B cell (primary cell): ENCODE measurements at regions not wholly inside any gene's neighbourhood (a gene's known extent, or its start where the extent isn't known, plus 50 kb on each side); places are given as distances from the start of the nearest gene placed in this dataset.

Source experiments
- ATAC-seq: fragments of 200-7000 bp; cut with Tn5 transposase; one replicate; pipeline ENCODE4 v1.10.0; 2021; ENCODE audit warnings: low read depth, mild to moderate bottlenecking, moderate number of reproducible peaks, moderate library complexity
- CTCF ChIA-PET: fragments of 350-600 bp; sonication (Branson Sonifier 250); formaldehyde crosslinking; loops from one replicate; lab custom pipeline; 2021; ENCODE audit warnings: antibody characterized with exemption, inconsistent platforms; lab: Charles Lee
- POLR2A ChIA-PET: fragments of 350-600 bp; sonication (Branson Sonifier 250); formaldehyde crosslinking; loops from one replicate; lab custom pipeline; 2021; ENCODE audit warnings: antibody characterized with exemption; lab: Charles Lee
- DNase-seq: peaks from one replicate; pipeline ENCODE4 v3.0.0; 2013
- H2AFZ ChIP-seq: 2 replicates; pipeline ENCODE4 v1.6.1; 2012; ENCODE audit warnings: mild to moderate bottlenecking, low read depth, low read length; ENCODE audit not compliant: insufficient read depth, poor library complexity, severe bottlenecking
- H3K27ac ChIP-seq, 2 donors: 1 replicate in 1 of 2; 2 replicates in 1 of 2; pipeline ENCODE4 v1.5.1; 2012 to 2013; ENCODE audit warnings: low read length in 2 of 2, mild to moderate bottlenecking in 2 of 2, moderate library complexity in 1 of 2
- H3K27me3 ChIP-seq, 4 experiments: fragments of 200-600 bp in 1 of 4; sonication (generic) in 1 of 4; replicated peaks in 1 of 4; 1 replicate in 2 of 4; 2 replicates in 2 of 4; pipeline versions ENCODE4 v1.6.1 to v1.7.0; 2013 to 2016; ENCODE audit warnings: low read length in 3 of 4, mild to moderate bottlenecking in 2 of 4, mixed read lengths in 1 of 4, moderate library complexity in 1 of 4; ENCODE audit not compliant: insufficient read depth in 4 of 4, control insufficient read depth in 3 of 4; ENCODE audit errors: control extremely low read depth in 1 of 4
- H3K36me3 ChIP-seq, 2 experiments: replicated peaks in 1 of 2; 1 replicate in 1 of 2; 2 replicates in 1 of 2; pipeline versions ENCODE4 v1.6.1 to v1.7.1; 2013; ENCODE audit warnings: low read length in 1 of 2; ENCODE audit not compliant: insufficient read depth in 2 of 2, control insufficient read depth in 1 of 2; ENCODE audit errors: control extremely low read depth in 1 of 2, extremely low read depth in 1 of 2
- H3K4me1 ChIP-seq, 2 donors: fragments of 200-600 bp in 1 of 2; sonication (generic) in 1 of 2; 1 replicate in 1 of 2; 2 replicates in 1 of 2; pipeline versions ENCODE4 v1.5.1 to v1.6.1; 2013 to 2017; ENCODE audit warnings: low read length in 2 of 2; ENCODE audit not compliant: control insufficient read depth in 2 of 2, insufficient read depth in 2 of 2
- H3K4me2 ChIP-seq: replicated peaks from 2 replicates; pipeline ENCODE3; 2012; ENCODE audit warnings: mild to moderate bottlenecking, low read depth, low read length; ENCODE audit not compliant: poor library complexity, severe bottlenecking
- H3K4me3 ChIP-seq, 5 experiments: fragments of 200-600 bp in 1 of 5; sonication (generic) in 1 of 5; 1 replicate in 3 of 5; 2 replicates in 2 of 5; pipeline versions ENCODE4 v1.5.1 to v1.7.0; 2011 to 2016; ENCODE audit warnings: low read length in 4 of 5, mild to moderate bottlenecking in 4 of 5, low read depth in 2 of 5, control low read depth in 1 of 5, moderate library complexity in 1 of 5; ENCODE audit not compliant: insufficient read depth in 1 of 5; ENCODE audit errors: control extremely low read depth in 1 of 5, extremely low read depth in 1 of 5
- H3K79me2 ChIP-seq: fragments of 200-600 bp; sonication (generic); one replicate; pipeline ENCODE4 v1.6.0; 2016; ENCODE audit warnings: low read length; ENCODE audit not compliant: control insufficient read depth, insufficient read depth
- H3K9ac ChIP-seq: fragments of 200-600 bp; sonication (generic); 2 replicates; pipeline ENCODE4 v1.6.1; 2017; ENCODE audit warnings: mild to moderate bottlenecking, low read length, moderate library complexity
- H3K9me3 ChIP-seq, 3 donors: one replicate each; pipeline versions ENCODE4 v1.6.1 to v1.7.1; 2013; ENCODE audit warnings: low read length in 2 of 3; ENCODE audit not compliant: control insufficient read depth in 2 of 3, insufficient read depth in 1 of 3; ENCODE audit errors: control extremely low read depth in 1 of 3
- H4K20me1 ChIP-seq: 2 replicates; pipeline ENCODE4 v1.6.0; 2012; ENCODE audit warnings: mild to moderate bottlenecking, low read length; ENCODE audit not compliant: insufficient read depth, control insufficient read depth, poor library complexity, severe bottlenecking
- H3K27ac Mint-ChIP-seq: one replicate; pipeline ENCODE4 v1.8.0; 2021; ENCODE audit warnings: mixed read lengths
- H3K27me3 Mint-ChIP-seq: one replicate; pipeline ENCODE4 v1.8.0; 2021; ENCODE audit warnings: mixed read lengths
- H3K4me1 Mint-ChIP-seq: one replicate; pipeline ENCODE4 v1.8.0; 2021; ENCODE audit warnings: mixed read lengths
- H3K4me3 Mint-ChIP-seq: one replicate; pipeline ENCODE4 v1.8.0; 2021; ENCODE audit warnings: mixed read lengths
- H3K9me3 Mint-ChIP-seq: one replicate; pipeline ENCODE4 v1.8.0; 2022; ENCODE audit warnings: mixed read lengths; ENCODE audit not compliant: insufficient read depth
- EZH2 ChIP-seq: IDR thresholded peaks from 2 replicates; pipeline ENCODE4 v1.6.1; 2012; ENCODE audit warnings: borderline replicate concordance, low read depth, mild to moderate bottlenecking, moderate library complexity, low read length; ENCODE audit not compliant: insufficient read depth, poor library complexity, severe bottlenecking
- WGBS: methylation state at CpG from one replicate; pipeline ENCODE4 v1.1.5; 2013; ENCODE audit warnings: missing lambda C conversion rate; ENCODE audit not compliant: insufficient coverage; 5-methylcytosine and 5-hydroxymethylcytosine counted together
- intact Hi-C: fragments of 100-400 bp; cut with micrococcal nuclease; formaldehyde crosslinking; loops from one replicate; pipeline ENCODE4 v1.10.0; 2022
- TF ChIP-seq, protein P1 (sequence below): fragments of 200-600 bp; IDR thresholded peaks from one replicate; pipeline ENCODE4 v1.8.0; 2022; ENCODE audit warnings: antibody characterized with exemption, mild to moderate bottlenecking

DNA sequence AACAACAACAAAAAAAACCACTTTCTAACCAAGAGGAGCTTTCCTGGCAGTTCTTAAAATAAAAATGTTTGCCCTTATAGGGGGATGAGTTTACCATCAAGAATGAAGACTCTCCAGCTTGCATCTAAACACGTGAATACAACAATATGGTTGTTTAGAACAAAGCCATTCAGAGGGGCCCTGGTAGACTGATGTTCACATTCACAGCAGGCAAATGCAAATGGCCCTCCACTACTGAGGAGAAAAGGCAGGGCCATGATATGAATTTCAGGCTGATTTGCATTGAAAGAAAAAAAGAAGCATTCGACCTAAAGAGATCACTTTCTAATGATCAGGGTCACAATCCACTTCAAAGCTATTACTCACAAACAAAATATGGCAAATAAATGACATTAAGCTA is 65.3 kb upstream of the OTOS start:
- no peak overlapping the region for H3K27ac Mint-ChIP-seq
- H3K9ac ChIP-seq, result no peak overlapping the region
- H3K4me2 ChIP-seq, result no peak overlapping the region
- ChIA-PET CTCF (no interaction called here), POLR2A (no interaction called here)
- no peaks in the 10 kb centered on the region for H3K79me2 ChIP-seq
- no peaks in the 10 kb centered on the region for H3K27me3 ChIP-seq
- DNase-seq (no peak), ATAC-seq (no peak)
- H3K27ac ChIP-seq, result no peak overlapping the region
- H3K27me3 Mint-ChIP-seq, result peaks cover 20% of the 10 kb centered on the region
- TF ChIP-seq EZH2, result no peak
- TF ChIP-seq, protein P1, sequence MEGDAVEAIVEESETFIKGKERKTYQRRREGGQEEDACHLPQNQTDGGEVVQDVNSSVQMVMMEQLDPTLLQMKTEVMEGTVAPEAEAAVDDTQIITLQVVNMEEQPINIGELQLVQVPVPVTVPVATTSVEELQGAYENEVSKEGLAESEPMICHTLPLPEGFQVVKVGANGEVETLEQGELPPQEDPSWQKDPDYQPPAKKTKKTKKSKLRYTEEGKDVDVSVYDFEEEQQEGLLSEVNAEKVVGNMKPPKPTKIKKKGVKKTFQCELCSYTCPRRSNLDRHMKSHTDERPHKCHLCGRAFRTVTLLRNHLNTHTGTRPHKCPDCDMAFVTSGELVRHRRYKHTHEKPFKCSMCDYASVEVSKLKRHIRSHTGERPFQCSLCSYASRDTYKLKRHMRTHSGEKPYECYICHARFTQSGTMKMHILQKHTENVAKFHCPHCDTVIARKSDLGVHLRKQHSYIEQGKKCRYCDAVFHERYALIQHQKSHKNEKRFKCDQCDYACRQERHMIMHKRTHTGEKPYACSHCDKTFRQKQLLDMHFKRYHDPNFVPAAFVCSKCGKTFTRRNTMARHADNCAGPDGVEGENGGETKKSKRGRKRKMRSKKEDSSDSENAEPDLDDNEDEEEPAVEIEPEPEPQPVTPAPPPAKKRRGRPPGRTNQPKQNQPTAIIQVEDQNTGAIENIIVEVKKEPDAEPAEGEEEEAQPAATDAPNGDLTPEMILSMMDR, result no peak
- H3K9me3 Mint-ChIP-seq, result no peaks in the 10 kb centered on the region
- no peaks in the 10 kb centered on the region for H3K4me1 Mint-ChIP-seq
- 40% methylated on average over 1 of the region's 2 CpGs for WGBS
- intact Hi-C loops, result no loop called here
- H3K4me1 ChIP-seq, result no peaks in the 10 kb centered on the region
- peaks cover 0 to 14% (median 0%) of the 10 kb centered on the region in 3 donors for H3K9me3 ChIP-seq
- no peak overlapping the region for H3K4me3 Mint-ChIP-seq
- no peaks in the 10 kb centered on the region for H4K20me1 ChIP-seq
- H3K36me3 ChIP-seq, result no peaks in the 10 kb centered on the region
- no peak overlapping the region for H3K4me3 ChIP-seq
- H2AFZ ChIP-seq, result no peak overlapping the region

DNA sequence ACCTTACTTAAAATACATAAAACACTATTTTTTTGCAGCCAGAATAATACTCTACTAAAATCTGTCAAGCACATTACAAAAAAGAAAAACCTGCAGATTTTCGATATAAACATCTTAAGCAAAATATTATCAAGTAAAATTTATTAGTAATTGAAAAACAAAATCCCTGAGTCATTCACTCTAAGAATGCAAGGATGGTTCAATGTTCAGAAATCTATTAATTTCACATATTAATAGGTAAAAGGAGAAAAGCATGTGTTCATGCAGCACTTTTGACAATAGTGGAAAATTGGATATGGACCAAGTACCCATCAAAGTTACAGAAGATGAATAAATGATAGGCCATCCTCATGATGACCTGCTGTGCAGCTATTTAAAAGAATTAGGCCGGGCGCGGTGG is 66.2 kb upstream of the OTOS start:
- no CpG with 5 or more reads among the region's 4 CpGs for WGBS
- H4K20me1 ChIP-seq, result no peaks in the 10 kb centered on the region
- no peak overlapping the region for H3K27ac ChIP-seq
- H3K36me3 ChIP-seq, result no peaks in the 10 kb centered on the region
- Mint-ChIP-seq H3K27ac (no peak overlapping the region), H3K27me3 (peaks cover 14% of the 10 kb centered on the region), H3K9me3 (no peaks in the 10 kb centered on the region), H3K4me1 (no peaks in the 10 kb centered on the region), H3K4me3 (no peak overlapping the region)
- intact Hi-C loops, result no loop called here
- peaks cover 0 to 2% (median 0%) of the 10 kb centered on the region in 4 experiments for H3K27me3 ChIP-seq
- H3K9me3 ChIP-seq, result peaks cover 0 to 14% (median 0%) of the 10 kb centered on the region in 3 donors
- H3K79me2 ChIP-seq, result no peaks in the 10 kb centered on the region
- H2AFZ ChIP-seq, result no peak overlapping the region
- H3K4me3 ChIP-seq, result no peak overlapping the region
- ATAC-seq, result no peak
- no peak overlapping the region for H3K9ac ChIP-seq
- DNase-seq, result no peak
- POLR2A ChIA-PET, result no interaction called here
- no peaks in the 10 kb centered on the region for H3K4me1 ChIP-seq
- H3K4me2 ChIP-seq, result no peak overlapping the region
- CTCF ChIA-PET, result no interaction called here
- TF ChIP-seq, protein P1, result no peak
- no peak for TF ChIP-seq EZH2
